HG03342 (cell line): ENCODE measurements at regions not wholly inside any gene's neighbourhood (a gene's known extent, or its start where the extent isn't known, plus 50 kb on each side); places are given as distances from the start of the nearest gene placed in this dataset.
"Not testable (repeated sequence)": the region's sequence is repeated elsewhere in the genome, so short reads cannot be mapped to it uniquely, and the experiment has no call there.

ENCODE experiments used
- ATAC-seq: cut with Tn5 transposase; IDR thresholded peaks from one replicate; pipeline ENCODE4 v1.9.1; 2021; ENCODE audit warnings: mild to moderate bottlenecking, moderate library complexity; ENCODE audit not compliant: unreplicated experiment

- no peak for ATAC-seq
These were observed 377.9 kb upstream of the SEMA3C start for GRCh38 chr7:81296726-81297125.

DNA sequence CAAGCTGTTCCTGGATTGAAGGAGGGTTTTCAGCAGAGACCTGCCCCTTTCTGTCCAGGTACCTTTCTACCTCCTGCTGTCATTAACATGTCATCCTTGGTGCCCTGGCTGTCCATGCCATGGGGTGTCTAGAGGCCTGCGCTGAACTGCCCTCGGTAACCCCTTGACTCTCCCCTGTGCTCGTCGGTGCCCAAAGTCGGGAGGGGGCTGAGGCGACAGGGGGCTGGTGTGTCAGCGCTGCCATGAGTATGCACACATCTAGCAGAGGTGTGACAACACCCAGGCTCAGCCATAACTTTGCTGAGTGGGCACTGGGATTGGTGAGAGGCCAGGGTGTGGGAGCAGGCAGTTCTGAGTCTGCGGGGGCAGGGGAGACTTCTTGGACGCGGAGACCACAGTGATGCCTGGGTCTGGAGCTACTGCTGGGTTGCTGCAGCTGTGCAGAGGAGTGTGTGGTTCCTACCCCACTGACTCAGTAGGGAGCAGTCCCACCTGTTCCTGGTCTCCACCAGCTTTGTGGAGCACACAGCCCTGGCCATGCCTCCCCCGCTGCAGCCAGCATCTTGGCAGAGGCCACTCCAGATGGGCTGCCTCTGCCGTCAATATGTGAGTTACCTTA, 376.2 kb upstream of the SEMA3C start:
- no peak for ATAC-seq

DNA sequence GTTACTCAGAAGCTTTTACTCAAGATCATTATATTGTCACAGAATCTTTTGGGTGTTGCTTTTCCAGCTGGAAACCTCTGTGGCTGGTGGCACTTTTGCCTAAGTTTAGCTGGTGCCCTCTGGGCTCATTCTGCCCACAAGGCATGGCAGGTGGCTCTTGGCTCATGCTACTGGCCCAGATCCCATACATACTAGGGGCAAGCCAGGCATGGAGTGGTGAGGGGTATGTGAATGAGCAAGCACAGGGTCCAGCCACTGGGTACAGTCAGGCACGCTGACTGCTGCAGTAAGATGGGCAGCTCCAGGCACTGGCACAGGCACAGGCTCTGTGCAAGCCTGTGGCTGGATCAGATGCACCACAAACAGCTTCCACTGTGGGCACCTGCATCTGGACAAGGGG, 375.0 kb upstream of the SEMA3C start:
- ATAC-seq, result no peak

- not testable (repeated sequence) for ATAC-seq
These were observed 367.9 kb upstream of the SEMA3C start for GRCh38 chr7:81286754-81287153.

DNA sequence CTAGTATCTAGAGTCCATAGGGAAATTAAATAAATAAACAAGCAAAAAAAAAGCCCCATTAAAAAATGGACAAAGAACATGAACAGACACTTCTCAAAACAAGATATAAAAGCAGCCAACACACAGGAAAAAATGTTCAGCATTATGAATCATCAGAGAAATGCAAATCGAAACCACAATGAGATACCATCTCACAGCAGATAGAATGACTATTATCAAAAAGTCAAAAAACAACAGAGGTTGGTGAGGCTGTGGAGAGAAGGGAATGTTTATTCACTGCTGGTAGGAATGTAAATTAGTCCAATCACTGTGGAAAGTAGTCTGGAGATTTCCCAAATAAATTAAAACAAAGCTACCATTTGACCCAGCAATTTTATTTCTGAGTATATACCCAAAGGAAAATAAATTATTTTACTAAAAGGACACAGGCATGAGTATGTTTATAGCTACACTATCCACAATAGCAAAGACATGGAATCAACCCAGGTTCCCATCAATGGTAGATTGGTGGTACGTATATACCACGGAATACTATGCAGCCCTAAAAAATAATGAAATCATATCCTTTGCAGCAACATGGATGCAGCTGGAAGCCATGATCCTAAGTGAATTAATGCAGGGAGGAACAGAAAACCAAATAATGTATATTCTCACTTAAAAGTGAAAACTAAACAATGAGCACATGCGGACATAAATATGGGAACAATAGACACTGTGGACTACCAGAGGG, 366.5 kb upstream of the SEMA3C start:
- no peak for ATAC-seq

DNA sequence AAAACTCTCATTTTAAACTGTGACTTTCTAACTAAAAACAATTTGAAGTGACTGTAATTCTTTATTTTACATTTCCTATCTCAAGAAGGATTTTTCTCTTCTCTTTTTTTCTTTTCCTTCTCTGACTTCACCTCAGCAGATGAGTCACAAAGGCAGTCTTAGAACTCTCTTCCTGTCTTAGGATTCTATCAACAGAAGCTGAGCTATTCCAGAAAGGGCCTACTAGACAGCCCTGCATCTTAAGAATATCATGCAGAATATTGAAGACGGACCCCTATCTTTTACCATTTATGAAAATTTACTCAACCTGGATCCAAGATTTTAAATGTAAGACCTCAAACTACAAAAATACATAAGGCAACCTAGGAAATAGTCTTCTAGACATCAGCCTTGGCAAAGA, 365.7 kb upstream of the SEMA3C start:
- ATAC-seq, result no peak

GRCh38 chr7:81280531-81280930, 361.7 kb upstream of the SEMA3C start:
- ATAC-seq, result no peak

- ATAC-seq, result no peak
These were observed 358.8 kb upstream of the SEMA3C start for GRCh38 chr7:81277691-81278090.

DNA sequence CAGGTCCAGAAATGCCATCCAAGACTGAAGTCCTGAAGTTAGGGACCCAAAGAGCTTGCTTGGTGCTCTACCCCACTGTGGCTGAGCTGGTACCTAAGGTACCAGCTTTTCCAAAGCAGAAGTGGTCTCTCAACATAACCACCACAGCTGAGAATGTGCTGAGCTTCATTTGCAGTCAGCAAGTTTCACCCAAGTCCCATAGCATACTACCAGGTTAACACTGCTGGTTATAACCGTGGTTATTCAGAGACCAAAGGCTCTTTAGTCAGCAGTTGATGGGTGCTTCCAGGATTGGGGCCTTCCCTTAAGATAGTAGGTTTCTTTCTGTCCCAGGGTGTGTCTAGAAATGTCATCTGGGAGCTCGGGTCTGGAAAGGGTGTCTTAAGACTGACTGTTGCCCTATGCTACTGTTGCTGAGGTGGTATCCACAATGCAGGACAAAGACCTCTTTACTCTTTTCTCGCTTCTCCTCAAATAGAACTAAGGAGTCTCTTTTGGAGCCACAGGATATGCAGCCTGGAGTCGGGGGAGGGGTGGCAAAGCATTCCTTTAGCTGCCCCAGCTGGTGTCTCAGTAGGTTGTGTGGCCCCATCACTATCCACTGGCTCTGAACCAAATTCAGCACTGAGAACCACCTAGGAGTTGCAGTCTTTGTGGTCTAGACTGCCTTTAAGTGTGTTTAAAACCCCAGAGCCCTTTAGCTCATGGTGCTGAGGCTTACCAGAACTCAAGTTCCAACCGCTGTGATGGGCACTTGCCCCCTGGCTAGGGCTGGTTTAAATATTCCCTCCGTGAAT, 354.9 kb upstream of the SEMA3C start:
- ATAC-seq, result no peak

DNA sequence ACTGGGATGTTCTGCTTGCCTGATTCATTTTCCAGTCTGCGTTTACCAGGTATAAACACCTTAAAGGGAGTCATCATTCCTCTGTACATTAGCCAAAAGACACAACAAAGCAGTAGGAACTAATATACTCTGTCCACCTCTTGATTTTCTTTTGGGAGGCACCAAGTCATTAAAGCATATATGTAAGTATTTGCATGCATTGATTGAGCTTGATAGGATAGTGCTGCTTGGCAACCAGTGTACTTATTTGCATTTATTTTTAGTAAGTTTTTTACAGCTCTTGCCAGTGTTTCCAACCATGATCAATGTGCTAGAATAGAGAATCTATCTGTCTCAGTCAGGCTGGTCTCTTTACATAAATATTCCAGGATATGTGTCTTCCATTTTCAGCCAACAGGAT, 353.3 kb upstream of the SEMA3C start:
- no peak for ATAC-seq

GRCh38 chr7:81268551-81268950, 349.7 kb upstream of the SEMA3C start:
- no peak for ATAC-seq

- no peak for ATAC-seq
These were observed 348.7 kb upstream of the SEMA3C start for GRCh38 chr7:81267508-81267907.

GRCh38 chr7:81264116-81264515, 345.3 kb upstream of the SEMA3C start:
- ATAC-seq, result no peak

DNA sequence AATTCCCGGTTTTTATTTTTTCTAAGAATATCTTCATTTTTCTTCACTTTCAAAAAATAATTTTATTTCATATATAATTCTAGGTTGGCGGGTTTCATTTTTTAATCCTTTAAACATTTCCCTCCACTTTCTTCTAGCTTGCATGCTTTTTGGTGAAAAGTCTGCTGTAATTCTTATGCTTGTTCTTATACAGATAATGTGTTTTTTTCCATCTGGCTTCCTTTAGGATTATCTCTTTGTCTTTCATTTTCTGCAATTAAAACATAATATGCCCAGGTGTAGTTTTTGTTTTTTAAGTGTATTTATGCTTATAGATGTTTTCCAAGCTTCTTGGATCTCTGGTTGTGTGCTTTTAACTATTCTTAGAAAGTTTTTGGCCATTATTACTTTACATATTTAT, 341.3 kb upstream of the SEMA3C start:
- no peak for ATAC-seq

- no peak for ATAC-seq
These were observed 338.1 kb upstream of the SEMA3C start for GRCh38 chr7:81256991-81257390.

- no peak for ATAC-seq
These were observed 329.6 kb upstream of the SEMA3C start for GRCh38 chr7:81248420-81248819.

DNA sequence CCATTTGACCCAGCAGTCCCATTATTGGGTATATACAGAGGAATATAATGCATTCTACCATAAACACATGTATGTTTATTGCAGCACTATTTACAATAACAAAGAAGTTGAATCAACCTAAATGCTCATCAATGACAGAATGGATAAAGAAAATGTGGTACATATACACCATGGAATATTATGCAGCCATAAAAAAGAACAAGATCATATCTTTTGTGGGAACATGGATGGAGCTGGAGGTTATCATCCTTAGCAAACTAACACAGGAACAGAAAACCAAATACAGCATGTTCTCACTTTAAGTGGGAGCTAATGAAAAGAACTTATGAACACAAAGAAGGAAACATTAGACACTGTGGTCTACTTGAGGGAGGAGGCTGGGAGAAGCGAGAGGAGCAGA, 328.5 kb upstream of the SEMA3C start:
- ATAC-seq, result not testable (repeated sequence)

- no peak for ATAC-seq
These were observed 326.5 kb upstream of the SEMA3C start for GRCh38 chr7:81245353-81245752.

DNA sequence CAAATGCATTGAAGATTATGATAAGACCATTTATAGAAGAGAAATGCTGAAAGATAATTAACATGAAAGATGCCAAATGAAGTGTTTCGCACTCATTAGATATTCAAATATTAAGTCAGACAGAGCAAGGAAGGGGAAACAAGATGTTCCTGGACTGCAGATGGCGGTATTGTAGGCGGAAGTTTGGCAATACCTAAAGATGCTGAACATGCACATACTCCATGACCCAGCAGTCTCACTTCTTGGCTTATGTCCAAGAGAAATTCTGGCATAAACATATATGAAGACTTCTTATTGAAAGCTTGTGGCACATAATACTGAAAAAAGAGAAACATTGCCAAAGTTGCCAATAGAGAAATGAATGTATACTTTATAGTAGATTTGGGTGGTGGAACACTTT, 325.4 kb upstream of the SEMA3C start:
- ATAC-seq, result no peak

DNA sequence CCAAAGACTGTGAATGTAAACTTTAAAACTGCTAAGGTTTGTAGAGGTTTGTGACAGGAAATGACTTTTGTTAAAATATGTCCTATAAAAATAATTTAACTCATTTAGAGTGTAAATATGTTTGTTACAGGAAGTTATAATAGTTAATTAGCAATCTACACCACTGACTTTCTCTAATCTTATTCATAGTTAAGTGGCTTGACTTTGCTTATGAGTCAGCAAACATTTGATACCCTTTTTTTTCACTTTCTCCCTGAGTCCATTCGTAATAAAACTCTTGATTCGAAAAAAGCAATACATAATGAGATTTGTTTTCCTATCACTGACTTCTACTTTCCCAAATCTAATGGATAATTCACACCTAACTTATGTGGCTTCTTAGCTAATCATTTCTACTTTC, 317.7 kb upstream of the SEMA3C start:
- ATAC-seq, result no peak

DNA sequence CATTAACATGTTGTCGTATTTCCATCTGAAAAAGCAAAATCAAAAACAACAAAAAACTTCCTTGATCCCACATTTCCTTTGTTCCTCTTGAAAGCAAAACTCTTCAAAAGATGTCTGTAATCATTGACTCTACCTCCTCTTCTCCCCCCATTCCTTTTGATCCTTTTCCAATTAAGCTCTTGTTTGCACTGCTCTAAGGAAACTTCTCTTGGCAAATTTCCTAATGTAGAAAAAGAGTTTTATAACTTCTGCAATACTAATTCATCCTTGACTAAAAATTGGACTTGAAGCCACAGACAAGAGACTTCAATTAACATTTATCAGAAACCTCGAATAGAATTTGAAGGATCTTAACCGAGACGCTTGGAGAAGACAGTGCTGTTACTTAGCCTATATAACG, 317.1 kb upstream of the SEMA3C start:
- no peak for ATAC-seq

DNA sequence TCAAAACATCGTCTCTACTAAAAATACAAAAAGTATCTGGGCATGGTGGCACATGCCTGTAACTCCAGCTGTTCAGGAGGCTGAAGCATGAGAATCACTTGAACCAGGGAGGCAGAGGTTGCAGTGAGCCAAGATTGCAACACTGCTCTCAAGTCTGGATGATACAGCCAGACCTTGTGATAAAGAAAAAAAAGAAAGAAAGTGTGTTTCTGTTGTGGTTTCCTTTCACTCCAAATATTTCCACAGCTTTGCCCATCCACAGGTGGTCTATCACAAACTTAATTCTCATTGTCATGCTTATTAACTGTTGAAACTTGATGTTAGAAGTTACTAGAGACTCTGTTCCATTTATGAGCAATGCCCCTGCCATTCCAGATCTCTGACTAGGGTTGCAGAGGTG, 316.0 kb upstream of the SEMA3C start:
- no peak for ATAC-seq
